GM23338 (cell line): ENCODE measurements at regions not wholly inside any gene's neighbourhood (a gene's known extent, or its start where the extent isn't known, plus 50 kb on each side); places are given as distances from the start of the nearest gene placed in this dataset.

Experiments
- ATAC-seq: fragments of 200-7000 bp; cut with Tn5 transposase; 3 replicates; pipeline ENCODE4 v1.9.1; 2020
- DNase-seq: peaks from one replicate; pipeline ENCODE4 v3.0.0-alpha.2; 2015; ENCODE audit warnings: low spot score
- H2AFZ ChIP-seq: fragments of 200-600 bp; sonication (generic); 2 replicates; pipeline ENCODE4 v1.8.0; 2016; ENCODE audit warnings: antibody characterized with exemption, mild to moderate bottlenecking, moderate library complexity
- H3F3A ChIP-seq: fragments of 200-600 bp; sonication (generic); replicated peaks from 2 replicates; pipeline ENCODE4 v1.8.0; 2017; ENCODE audit warnings: antibody characterized with exemption, mixed run types, low read depth
- H3K27ac ChIP-seq: fragments of 200-600 bp; sonication (generic); 2 replicates; pipeline ENCODE4 v1.6.1; 2016; ENCODE audit warnings: low read depth
- H3K27me3 ChIP-seq: fragments of 200-600 bp; sonication (generic); 2 replicates; pipeline ENCODE4 v1.8.0; 2016; ENCODE audit warnings: mild to moderate bottlenecking, mixed run types, moderate library complexity; ENCODE audit not compliant: insufficient read depth
- H3K36me3 ChIP-seq: fragments of 200-600 bp; sonication (generic); 2 replicates; pipeline ENCODE4 v1.8.0; 2016; ENCODE audit warnings: mild to moderate bottlenecking; ENCODE audit not compliant: insufficient read depth
- H3K4me1 ChIP-seq: fragments of 200-600 bp; sonication (generic); 2 replicates; pipeline ENCODE4 v1.8.0; 2016; ENCODE audit warnings: mild to moderate bottlenecking, moderate library complexity; ENCODE audit not compliant: insufficient read depth
- H3K4me2 ChIP-seq: fragments of 200-600 bp; sonication (generic); 2 replicates; pipeline ENCODE4 v1.7.1; 2017; ENCODE audit warnings: mixed run types
- H3K4me3 ChIP-seq: fragments of 200-600 bp; sonication (generic); 2 replicates; pipeline ENCODE4 v1.6.1; 2016; ENCODE audit warnings: mixed run types
- H3K79me2 ChIP-seq: fragments of 200-600 bp; sonication (generic); replicated peaks from 2 replicates; pipeline ENCODE4 v1.8.0; 2017; ENCODE audit warnings: mild to moderate bottlenecking; ENCODE audit not compliant: insufficient read depth
- H3K9me2 ChIP-seq: fragments of 200-600 bp; sonication (generic); 2 replicates; pipeline ENCODE4 v1.8.0; 2017; ENCODE audit not compliant: insufficient read depth
- H4K20me1 ChIP-seq: fragments of 200-600 bp; sonication (generic); replicated peaks from 2 replicates; pipeline ENCODE4 v1.8.0; 2017; ENCODE audit warnings: mild to moderate bottlenecking; ENCODE audit not compliant: insufficient read depth
- H3K27ac Mint-ChIP-seq: 2 replicates; pipeline ENCODE4 v1.8.0; 2020; ENCODE audit warnings: inconsistent platforms, mild to moderate bottlenecking, moderate library complexity, mixed read lengths
- H3K27me3 Mint-ChIP-seq: 3 replicates; pipeline ENCODE4 v1.8.0; 2022; ENCODE audit warnings: low read depth, mild to moderate bottlenecking, moderate library complexity, mixed read lengths, inconsistent platforms; ENCODE audit not compliant: insufficient read depth, poor library complexity
- H3K36me3 Mint-ChIP-seq: 3 replicates; pipeline ENCODE4 v1.8.0; 2021; ENCODE audit warnings: low read depth, mild to moderate bottlenecking, inconsistent platforms, moderate library complexity, mixed read lengths
- H3K4me1 Mint-ChIP-seq: 3 replicates; pipeline ENCODE4 v1.8.0; 2020; ENCODE audit warnings: mild to moderate bottlenecking, inconsistent platforms, mixed read lengths
- H3K4me3 Mint-ChIP-seq: 3 replicates; pipeline ENCODE4 v1.8.0; 2021; ENCODE audit warnings: moderate library complexity, mild to moderate bottlenecking, inconsistent platforms, mixed read lengths
- H3K9me3 Mint-ChIP-seq: 3 replicates; pipeline ENCODE4 v1.8.0; 2020; ENCODE audit warnings: moderate library complexity, mild to moderate bottlenecking, inconsistent platforms, mixed read lengths
- CREB1 ChIP-seq: fragments of 250-450 bp; sonication (Bioruptor Pico); IDR thresholded peaks from 2 replicates; pipeline ENCODE4 v1.5.0; 2020; ENCODE audit warnings: low read depth, mild to moderate bottlenecking, moderate library complexity
- EZH2 ChIP-seq: fragments of 200-600 bp; sonication (generic); IDR thresholded peaks from one replicate; pipeline ENCODE4 v1.8.0; 2017; ENCODE audit warnings: antibody characterized with exemption, mild to moderate bottlenecking, low read depth; ENCODE audit not compliant: unreplicated experiment
- EZH2phosphoT487 ChIP-seq: fragments of 200-600 bp; sonication (generic); IDR thresholded peaks from one replicate; pipeline ENCODE4 v1.8.1; 2018; ENCODE audit warnings: antibody characterized with exemption; ENCODE audit not compliant: unreplicated experiment
- JUNB ChIP-seq: IDR thresholded peaks from one replicate; pipeline ENCODE4 v1.6.1; 2016; ENCODE audit warnings: antibody characterized with exemption; ENCODE audit not compliant: unreplicated experiment
- NANOG ChIP-seq: IDR thresholded peaks from 2 replicates; pipeline ENCODE4 v1.6.1; 2016; ENCODE audit warnings: antibody characterized with exemption, borderline replicate concordance
- POLR2AphosphoS5 ChIP-seq: IDR thresholded peaks from 2 replicates; pipeline ENCODE4 v1.6.1; 2016; ENCODE audit warnings: antibody characterized with exemption, low read depth
- STAT1 ChIP-seq: IDR thresholded peaks from one replicate; pipeline ENCODE4 v1.6.1; 2016; ENCODE audit warnings: antibody characterized with exemption; ENCODE audit not compliant: unreplicated experiment
- ZNF114 ChIP-seq: fragments of 250-450 bp; sonication (Bioruptor Pico); IDR thresholded peaks from 2 replicates; pipeline ENCODE4 v1.5.0; 2020; ENCODE audit warnings: mild to moderate bottlenecking, moderate library complexity
- ZNF331 ChIP-seq: fragments of 250-450 bp; sonication (Bioruptor Pico); IDR thresholded peaks from 2 replicates; pipeline ENCODE4 v1.5.0; 2020; ENCODE audit warnings: low read depth, mild to moderate bottlenecking, moderate library complexity
- TF ChIP-seq, protein P1 (sequence below): IDR thresholded peaks from 2 replicates; pipeline ENCODE4 v1.6.1; 2016; ENCODE audit warnings: antibody characterized with exemption
- TF ChIP-seq, protein P2 (sequence below): IDR thresholded peaks from one replicate; pipeline ENCODE4 v1.6.1; 2018; ENCODE audit warnings: antibody characterized with exemption; ENCODE audit not compliant: unreplicated experiment
- TF ChIP-seq, protein P3 (sequence below): fragments of 250-450 bp; sonication (Bioruptor Pico); IDR thresholded peaks from 2 replicates; pipeline ENCODE4 v1.5.0; 2020; ENCODE audit warnings: mild to moderate bottlenecking, moderate library complexity
- TF ChIP-seq, protein P4 (sequence below), 2 experiments: fragments of 200-600 bp in 1 of 2; sonication (generic) in 1 of 2; conservative IDR thresholded peaks; 2 replicates each; pipeline versions ENCODE4 v1.5.1 to v1.6.1; 2016 to 2017; ENCODE audit warnings: antibody characterized with exemption in 2 of 2, low read depth in 2 of 2, mild to moderate bottlenecking in 2 of 2, moderate library complexity in 1 of 2

DNA sequence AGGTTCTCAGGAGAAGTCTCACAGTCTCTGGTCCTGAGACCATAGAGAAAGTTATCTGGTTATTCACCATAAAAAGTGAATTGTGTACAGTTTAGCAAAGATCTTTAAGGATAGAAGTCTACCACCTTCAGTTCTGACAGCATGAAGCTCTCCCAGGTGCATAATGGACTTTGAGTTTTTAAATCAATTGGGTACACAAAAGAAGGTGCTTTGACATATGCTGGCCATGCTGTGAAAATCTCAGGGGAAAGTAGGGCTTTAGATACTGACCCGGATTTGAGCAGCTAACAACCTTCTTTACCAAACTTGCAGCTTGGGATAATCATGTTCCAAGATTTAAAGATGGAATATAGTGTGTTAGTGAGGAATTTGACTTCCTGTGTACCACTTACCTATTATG, 264.2 kb downstream of the ZSWIM6 start:
- no peaks in the 10 kb centered on the region for H3F3A ChIP-seq
- H3K4me3 ChIP-seq, result no peak overlapping the region
- TF ChIP-seq POLR2AphosphoS5, result no peak
- no peak for TF ChIP-seq EZH2
- TF ChIP-seq, protein P1, sequence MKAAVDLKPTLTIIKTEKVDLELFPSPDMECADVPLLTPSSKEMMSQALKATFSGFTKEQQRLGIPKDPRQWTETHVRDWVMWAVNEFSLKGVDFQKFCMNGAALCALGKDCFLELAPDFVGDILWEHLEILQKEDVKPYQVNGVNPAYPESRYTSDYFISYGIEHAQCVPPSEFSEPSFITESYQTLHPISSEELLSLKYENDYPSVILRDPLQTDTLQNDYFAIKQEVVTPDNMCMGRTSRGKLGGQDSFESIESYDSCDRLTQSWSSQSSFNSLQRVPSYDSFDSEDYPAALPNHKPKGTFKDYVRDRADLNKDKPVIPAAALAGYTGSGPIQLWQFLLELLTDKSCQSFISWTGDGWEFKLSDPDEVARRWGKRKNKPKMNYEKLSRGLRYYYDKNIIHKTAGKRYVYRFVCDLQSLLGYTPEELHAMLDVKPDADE, result no peak
- TF ChIP-seq, protein P2, sequence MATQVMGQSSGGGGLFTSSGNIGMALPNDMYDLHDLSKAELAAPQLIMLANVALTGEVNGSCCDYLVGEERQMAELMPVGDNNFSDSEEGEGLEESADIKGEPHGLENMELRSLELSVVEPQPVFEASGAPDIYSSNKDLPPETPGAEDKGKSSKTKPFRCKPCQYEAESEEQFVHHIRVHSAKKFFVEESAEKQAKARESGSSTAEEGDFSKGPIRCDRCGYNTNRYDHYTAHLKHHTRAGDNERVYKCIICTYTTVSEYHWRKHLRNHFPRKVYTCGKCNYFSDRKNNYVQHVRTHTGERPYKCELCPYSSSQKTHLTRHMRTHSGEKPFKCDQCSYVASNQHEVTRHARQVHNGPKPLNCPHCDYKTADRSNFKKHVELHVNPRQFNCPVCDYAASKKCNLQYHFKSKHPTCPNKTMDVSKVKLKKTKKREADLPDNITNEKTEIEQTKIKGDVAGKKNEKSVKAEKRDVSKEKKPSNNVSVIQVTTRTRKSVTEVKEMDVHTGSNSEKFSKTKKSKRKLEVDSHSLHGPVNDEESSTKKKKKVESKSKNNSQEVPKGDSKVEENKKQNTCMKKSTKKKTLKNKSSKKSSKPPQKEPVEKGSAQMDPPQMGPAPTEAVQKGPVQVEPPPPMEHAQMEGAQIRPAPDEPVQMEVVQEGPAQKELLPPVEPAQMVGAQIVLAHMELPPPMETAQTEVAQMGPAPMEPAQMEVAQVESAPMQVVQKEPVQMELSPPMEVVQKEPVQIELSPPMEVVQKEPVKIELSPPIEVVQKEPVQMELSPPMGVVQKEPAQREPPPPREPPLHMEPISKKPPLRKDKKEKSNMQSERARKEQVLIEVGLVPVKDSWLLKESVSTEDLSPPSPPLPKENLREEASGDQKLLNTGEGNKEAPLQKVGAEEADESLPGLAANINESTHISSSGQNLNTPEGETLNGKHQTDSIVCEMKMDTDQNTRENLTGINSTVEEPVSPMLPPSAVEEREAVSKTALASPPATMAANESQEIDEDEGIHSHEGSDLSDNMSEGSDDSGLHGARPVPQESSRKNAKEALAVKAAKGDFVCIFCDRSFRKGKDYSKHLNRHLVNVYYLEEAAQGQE, result no peak
- TF ChIP-seq CREB1 (CRISPR knock-in tag), result no peak
- no peak for TF ChIP-seq JUNB
- TF ChIP-seq ZNF114 (CRISPR knock-in tag), result no peak
- TF ChIP-seq ZNF331 (CRISPR knock-in tag), result no peak
- TF ChIP-seq, protein P3, sequence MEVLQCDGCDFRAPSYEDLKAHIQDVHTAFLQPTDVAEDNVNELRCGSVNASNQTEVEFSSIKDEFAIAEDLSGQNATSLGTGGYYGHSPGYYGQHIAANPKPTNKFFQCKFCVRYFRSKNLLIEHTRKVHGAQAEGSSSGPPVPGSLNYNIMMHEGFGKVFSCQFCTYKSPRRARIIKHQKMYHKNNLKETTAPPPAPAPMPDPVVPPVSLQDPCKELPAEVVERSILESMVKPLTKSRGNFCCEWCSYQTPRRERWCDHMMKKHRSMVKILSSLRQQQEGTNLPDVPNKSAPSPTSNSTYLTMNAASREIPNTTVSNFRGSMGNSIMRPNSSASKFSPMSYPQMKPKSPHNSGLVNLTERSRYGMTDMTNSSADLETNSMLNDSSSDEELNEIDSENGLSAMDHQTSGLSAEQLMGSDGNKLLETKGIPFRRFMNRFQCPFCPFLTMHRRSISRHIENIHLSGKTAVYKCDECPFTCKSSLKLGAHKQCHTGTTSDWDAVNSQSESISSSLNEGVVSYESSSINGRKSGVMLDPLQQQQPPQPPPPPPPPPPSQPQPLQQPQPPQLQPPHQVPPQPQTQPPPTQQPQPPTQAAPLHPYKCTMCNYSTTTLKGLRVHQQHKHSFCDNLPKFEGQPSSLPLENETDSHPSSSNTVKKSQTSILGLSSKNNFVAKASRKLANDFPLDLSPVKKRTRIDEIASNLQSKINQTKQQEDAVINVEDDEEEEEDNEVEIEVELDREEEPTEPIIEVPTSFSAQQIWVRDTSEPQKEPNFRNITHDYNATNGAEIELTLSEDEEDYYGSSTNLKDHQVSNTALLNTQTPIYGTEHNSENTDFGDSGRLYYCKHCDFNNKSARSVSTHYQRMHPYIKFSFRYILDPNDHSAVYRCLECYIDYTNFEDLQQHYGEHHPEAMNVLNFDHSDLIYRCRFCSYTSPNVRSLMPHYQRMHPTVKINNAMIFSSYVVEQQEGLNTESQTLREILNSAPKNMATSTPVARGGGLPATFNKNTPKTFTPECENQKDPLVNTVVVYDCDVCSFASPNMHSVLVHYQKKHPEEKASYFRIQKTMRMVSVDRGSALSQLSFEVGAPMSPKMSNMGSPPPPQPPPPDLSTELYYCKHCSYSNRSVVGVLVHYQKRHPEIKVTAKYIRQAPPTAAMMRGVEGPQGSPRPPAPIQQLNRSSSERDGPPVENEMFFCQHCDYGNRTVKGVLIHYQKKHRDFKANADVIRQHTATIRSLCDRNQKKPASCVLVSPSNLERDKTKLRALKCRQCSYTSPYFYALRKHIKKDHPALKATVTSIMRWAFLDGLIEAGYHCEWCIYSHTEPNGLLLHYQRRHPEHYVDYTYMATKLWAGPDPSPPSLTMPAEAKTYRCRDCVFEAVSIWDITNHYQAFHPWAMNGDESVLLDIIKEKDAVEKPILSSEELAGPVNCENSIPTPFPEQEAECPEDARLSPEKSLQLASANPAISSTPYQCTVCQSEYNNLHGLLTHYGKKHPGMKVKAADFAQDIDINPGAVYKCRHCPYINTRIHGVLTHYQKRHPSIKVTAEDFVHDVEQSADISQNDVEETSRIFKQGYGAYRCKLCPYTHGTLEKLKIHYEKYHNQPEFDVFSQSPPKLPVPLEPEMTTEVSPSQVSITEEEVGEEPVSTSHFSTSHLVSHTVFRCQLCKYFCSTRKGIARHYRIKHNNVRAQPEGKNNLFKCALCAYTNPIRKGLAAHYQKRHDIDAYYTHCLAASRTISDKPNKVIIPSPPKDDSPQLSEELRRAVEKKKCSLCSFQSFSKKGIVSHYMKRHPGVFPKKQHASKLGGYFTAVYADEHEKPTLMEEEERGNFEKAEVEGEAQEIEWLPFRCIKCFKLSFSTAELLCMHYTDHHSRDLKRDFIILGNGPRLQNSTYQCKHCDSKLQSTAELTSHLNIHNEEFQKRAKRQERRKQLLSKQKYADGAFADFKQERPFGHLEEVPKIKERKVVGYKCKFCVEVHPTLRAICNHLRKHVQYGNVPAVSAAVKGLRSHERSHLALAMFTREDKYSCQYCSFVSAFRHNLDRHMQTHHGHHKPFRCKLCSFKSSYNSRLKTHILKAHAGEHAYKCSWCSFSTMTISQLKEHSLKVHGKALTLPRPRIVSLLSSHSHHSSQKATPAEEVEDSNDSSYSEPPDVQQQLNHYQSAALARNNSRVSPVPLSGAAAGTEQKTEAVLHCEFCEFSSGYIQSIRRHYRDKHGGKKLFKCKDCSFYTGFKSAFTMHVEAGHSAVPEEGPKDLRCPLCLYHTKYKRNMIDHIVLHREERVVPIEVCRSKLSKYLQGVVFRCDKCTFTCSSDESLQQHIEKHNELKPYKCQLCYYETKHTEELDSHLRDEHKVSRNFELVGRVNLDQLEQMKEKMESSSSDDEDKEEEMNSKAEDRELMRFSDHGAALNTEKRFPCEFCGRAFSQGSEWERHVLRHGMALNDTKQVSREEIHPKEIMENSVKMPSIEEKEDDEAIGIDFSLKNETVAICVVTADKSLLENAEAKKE (CRISPR knock-in tag), result no peak
- TF ChIP-seq NANOG, result no peak
- TF ChIP-seq STAT1, result no peak
- TF ChIP-seq EZH2phosphoT487, result no peak
- TF ChIP-seq, protein P4, sequence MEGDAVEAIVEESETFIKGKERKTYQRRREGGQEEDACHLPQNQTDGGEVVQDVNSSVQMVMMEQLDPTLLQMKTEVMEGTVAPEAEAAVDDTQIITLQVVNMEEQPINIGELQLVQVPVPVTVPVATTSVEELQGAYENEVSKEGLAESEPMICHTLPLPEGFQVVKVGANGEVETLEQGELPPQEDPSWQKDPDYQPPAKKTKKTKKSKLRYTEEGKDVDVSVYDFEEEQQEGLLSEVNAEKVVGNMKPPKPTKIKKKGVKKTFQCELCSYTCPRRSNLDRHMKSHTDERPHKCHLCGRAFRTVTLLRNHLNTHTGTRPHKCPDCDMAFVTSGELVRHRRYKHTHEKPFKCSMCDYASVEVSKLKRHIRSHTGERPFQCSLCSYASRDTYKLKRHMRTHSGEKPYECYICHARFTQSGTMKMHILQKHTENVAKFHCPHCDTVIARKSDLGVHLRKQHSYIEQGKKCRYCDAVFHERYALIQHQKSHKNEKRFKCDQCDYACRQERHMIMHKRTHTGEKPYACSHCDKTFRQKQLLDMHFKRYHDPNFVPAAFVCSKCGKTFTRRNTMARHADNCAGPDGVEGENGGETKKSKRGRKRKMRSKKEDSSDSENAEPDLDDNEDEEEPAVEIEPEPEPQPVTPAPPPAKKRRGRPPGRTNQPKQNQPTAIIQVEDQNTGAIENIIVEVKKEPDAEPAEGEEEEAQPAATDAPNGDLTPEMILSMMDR (conservative IDR thresholded peaks at IDR 0.05; ENCODE audit: low read depth in 2 of 2), result no peak
- H3K9me3 Mint-ChIP-seq, result peaks cover 5% of the 10 kb centered on the region; the same call in 2 of the 3 replicates
- no peaks in the 10 kb centered on the region for H3K4me1 ChIP-seq
- H3K27me3 Mint-ChIP-seq, result no peaks in the 10 kb centered on the region
- H3K27me3 ChIP-seq, result no peaks in the 10 kb centered on the region
- H3K27ac ChIP-seq, result no peak overlapping the region
- no peaks in the 10 kb centered on the region for H4K20me1 ChIP-seq
- DNase-seq (no peak), ATAC-seq (no peak)
- H3K9me2 ChIP-seq, result peaks cover 10% of the 10 kb centered on the region; the same call in 1 of the 2 replicates
- H3K4me2 ChIP-seq, result no peak overlapping the region
- H3K79me2 ChIP-seq, result no peaks in the 10 kb centered on the region
- H3K36me3 ChIP-seq, result no peaks in the 10 kb centered on the region
- no peak overlapping the region for H3K4me3 Mint-ChIP-seq
- H2AFZ ChIP-seq, result no peak overlapping the region
- no peaks in the 10 kb centered on the region for H3K36me3 Mint-ChIP-seq
- no peak overlapping the region for H3K27ac Mint-ChIP-seq
- peaks cover 9% of the 10 kb centered on the region; the same call in 2 of the 3 replicates for H3K4me1 Mint-ChIP-seq
